Astrocyte of the spinal cord (primary cell): ENCODE measurements at regions not wholly inside any gene's neighbourhood (a gene's known extent, or its start where the extent isn't known, plus 50 kb on each side); places are given as distances from the start of the nearest gene placed in this dataset.

ENCODE experiments used
- DNase-seq: peaks from one replicate; pipeline ENCODE4 v3.0.0; 2011; ENCODE audit warnings: low read depth, low spot score
- H3K4me3 ChIP-seq: 2 replicates; pipeline ENCODE4 v1.5.1; 2011; ENCODE audit warnings: low read depth, mild to moderate bottlenecking, low read length, moderate library complexity
- in situ Hi-C: cut with HindIII; loops from 2 replicates; pipeline ENCODE4 v1.10.0; 2017; ENCODE audit warnings: low sequenced_read_pairs
- TF ChIP-seq, protein P1 (sequence below): IDR thresholded peaks from 2 replicates; pipeline ENCODE4 v1.5.1; 2012; ENCODE audit warnings: low read depth, mild to moderate bottlenecking, low read length, inconsistent platforms

DNA sequence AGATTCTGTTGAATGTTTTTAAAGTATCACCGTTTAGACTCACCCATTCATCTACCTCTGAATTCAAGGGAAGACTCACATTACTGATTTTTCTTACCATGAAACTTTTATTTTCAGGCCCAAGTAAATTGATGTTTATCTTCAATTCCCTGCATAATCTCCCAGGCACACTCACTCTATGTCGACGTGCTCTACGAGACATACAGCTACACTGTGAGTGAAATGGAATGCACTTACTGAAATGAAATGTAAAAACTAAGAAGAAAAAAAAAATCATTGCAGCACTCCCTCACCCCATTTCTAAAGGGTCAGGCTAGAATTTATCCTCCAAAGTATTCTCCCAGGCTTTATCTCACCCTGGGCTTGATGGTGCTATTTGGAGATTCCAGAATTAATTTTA, 987.9 kb downstream of the CCSER2 start:
- DNase-seq: no peak
- no peak overlapping the region for H3K4me3 ChIP-seq
- in situ Hi-C loops: no loop called here
- TF ChIP-seq, protein P1, sequence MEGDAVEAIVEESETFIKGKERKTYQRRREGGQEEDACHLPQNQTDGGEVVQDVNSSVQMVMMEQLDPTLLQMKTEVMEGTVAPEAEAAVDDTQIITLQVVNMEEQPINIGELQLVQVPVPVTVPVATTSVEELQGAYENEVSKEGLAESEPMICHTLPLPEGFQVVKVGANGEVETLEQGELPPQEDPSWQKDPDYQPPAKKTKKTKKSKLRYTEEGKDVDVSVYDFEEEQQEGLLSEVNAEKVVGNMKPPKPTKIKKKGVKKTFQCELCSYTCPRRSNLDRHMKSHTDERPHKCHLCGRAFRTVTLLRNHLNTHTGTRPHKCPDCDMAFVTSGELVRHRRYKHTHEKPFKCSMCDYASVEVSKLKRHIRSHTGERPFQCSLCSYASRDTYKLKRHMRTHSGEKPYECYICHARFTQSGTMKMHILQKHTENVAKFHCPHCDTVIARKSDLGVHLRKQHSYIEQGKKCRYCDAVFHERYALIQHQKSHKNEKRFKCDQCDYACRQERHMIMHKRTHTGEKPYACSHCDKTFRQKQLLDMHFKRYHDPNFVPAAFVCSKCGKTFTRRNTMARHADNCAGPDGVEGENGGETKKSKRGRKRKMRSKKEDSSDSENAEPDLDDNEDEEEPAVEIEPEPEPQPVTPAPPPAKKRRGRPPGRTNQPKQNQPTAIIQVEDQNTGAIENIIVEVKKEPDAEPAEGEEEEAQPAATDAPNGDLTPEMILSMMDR: no peak

GRCh38 chr10:85317827-85318226, 989.4 kb downstream of the CCSER2 start:
- in situ Hi-C loops: no loop called here
- TF ChIP-seq, protein P1: no peak
- no peak for DNase-seq
- no peak overlapping the region for H3K4me3 ChIP-seq

- TF ChIP-seq, protein P1: no peak
- H3K4me3 ChIP-seq: no peak overlapping the region
- in situ Hi-C loops: no loop called here
- no peak for DNase-seq
Measured at GRCh38 chr10:85318809-85319807, 990.7 kb downstream of the CCSER2 start.

- TF ChIP-seq, protein P1: no peak
- in situ Hi-C loops: no loop called here
- H3K4me3 ChIP-seq: no peak overlapping the region
- no peak for DNase-seq
Measured at GRCh38 chr10:85319826-85320225, 991.4 kb downstream of the CCSER2 start.

- no peak for DNase-seq
- in situ Hi-C loops: no loop called here
- no peak overlapping the region for H3K4me3 ChIP-seq
- TF ChIP-seq, protein P1: no peak
Measured at GRCh38 chr10:85333594-85333993, 1005.2 kb downstream of the CCSER2 start.

GRCh38 chr10:85362401-85362800, 1004.2 kb downstream of the GRID1 start:
- no peak overlapping the region for H3K4me3 ChIP-seq
- in situ Hi-C loops: no loop called here
- no peak for DNase-seq
- TF ChIP-seq, protein P1: no peak
